GM18511 (cell line): ENCODE measurements at regions not wholly inside any gene's neighbourhood (a gene's known extent, or its start where the extent isn't known, plus 50 kb on each side); places are given as distances from the start of the nearest gene placed in this dataset.
"Not testable (repeated sequence)": the region's sequence is repeated elsewhere in the genome, so short reads cannot be mapped to it uniquely, and the experiment has no call there.

Source experiments
- ATAC-seq: cut with Tn5 transposase; IDR thresholded peaks from one replicate; pipeline ENCODE4 v1.9.1; 2021; ENCODE audit warnings: mild to moderate bottlenecking, moderate library complexity; ENCODE audit not compliant: unreplicated experiment

DNA sequence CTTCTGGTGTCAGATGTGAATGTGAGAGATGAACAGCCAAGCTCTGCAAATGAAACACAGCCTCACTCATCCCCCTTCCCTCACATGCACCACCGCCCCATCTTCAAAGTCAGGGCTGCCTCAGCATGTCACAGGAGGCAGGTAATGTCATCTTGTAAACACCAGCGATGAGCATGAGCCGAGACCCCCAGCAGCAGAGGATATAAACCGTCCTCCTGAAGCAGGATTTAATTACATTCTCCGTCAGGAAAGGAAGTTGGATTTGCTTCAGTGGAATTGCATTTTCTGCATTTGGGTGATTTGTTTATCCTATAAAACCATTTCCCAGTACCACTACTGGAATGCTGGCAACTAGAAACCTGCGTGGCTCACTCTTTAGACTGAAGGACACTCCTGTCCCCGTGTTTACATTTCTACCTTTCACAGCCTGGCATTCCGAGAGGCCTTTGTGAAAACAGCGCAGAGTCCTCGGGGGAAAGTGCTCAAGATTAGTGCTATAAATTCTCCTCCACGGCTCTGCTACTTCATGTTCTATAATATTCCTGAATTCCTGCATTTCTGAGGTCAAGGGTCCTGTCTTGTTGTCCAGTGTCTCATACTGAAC lies 619.2 kb downstream of the IRS1 start:
- ATAC-seq: no peak

DNA sequence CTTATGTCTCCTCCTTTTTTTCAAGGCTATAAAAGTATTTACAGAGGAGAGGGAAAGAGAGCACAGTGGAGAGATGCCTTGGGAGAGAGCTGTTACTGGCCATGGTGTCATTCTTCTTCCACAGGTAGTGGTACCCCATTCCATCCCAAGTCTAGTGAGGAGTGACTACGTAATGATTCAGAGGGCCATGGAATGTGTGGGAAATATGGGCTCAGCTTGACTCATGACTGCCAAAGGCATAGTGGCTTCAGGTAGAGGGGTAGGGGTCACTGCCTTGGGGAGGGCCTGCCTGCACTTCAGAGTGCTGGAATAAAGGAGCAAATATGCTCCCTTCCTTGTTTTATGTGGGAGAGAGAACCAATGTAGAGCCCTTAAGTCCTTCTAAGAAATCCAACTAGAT lies 620.6 kb downstream of the IRS1 start:
- ATAC-seq: no peak

GRCh38 chr2:226176283-226176984 lies 623.2 kb downstream of the IRS1 start:
- ATAC-seq: no peak

GRCh38 chr2:226174390-226174789 lies 625.2 kb downstream of the IRS1 start:
- ATAC-seq: no peak

GRCh38 chr2:226172939-226173338 lies 626.7 kb downstream of the IRS1 start:
- ATAC-seq: no peak

- ATAC-seq: no peak
Observed at GRCh38 chr2:226172309-226172708, 627.3 kb downstream of the IRS1 start.

DNA sequence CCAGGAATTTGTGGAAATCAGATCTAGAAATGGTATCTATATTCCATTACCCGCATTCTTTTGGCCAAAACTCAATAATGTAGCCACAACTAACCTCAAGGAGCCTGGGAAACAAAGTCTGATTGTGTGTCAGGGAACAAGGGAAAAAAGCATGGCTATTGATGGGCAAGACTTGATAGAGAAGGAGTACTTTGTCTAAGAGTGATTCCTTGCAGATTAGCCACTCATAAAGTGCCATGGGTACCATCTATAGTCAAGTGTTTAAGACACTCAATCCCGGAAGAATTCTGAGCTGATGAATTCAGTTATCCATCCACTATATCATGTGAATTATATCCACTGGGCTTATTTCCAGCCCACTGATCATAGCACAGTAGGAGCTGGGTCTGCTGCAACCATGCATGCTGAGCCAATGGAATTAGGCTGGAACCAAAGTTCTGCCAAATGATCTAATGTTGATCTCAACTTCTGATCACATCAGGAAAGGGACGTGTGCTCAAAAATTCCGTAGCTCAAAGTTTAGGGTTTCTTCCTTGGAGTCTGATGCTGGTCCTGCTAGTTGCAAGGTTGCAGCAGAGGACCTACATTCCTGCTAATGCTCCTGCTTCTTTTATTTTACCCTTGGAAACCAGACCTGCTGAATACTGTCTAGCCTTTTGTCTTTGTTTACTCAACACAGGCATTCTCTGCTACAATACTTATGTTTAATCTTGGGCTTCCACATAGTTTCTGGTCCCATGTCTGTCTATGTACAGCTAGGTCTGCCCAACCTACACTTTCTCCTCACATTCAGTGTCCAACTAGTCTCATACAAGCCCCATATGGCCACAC lies 629.7 kb downstream of the IRS1 start:
- no peak for ATAC-seq

DNA sequence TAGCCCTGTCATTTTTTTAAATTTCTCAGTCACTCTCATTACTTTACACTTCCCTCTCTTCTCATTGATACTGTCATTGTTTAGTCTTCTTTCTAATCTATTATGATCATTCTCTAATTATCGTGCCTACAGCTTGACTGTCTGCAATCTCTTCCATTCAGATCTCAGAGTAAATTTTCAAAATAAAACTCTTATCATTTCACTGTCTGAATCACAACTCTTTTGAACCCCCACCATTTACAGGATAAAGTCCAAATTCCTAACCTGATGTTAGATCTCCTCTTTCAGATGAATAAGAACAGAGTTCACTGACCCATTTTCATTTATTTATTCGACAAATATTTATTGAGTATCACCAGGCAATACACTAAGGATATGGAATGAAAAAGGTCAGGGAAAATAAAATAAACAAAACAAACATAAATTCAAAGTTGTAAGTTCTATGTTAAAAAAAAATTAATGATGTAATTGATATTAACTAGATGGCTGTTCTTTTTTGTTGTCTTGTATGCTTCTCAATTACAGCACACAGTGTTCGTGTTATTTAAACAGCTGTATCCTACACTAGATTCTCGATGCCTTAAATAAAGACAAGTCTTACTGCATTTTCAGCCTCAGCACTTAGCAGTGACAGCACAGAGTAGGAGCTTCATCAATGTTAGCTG lies 631.0 kb downstream of the IRS1 start:
- ATAC-seq: no peak

- no peak for ATAC-seq
Observed at GRCh38 chr2:226164512-226164911, 635.1 kb downstream of the IRS1 start.

- ATAC-seq: not testable (repeated sequence)
Observed at GRCh38 chr2:226160617-226161016, 639.0 kb downstream of the IRS1 start.

DNA sequence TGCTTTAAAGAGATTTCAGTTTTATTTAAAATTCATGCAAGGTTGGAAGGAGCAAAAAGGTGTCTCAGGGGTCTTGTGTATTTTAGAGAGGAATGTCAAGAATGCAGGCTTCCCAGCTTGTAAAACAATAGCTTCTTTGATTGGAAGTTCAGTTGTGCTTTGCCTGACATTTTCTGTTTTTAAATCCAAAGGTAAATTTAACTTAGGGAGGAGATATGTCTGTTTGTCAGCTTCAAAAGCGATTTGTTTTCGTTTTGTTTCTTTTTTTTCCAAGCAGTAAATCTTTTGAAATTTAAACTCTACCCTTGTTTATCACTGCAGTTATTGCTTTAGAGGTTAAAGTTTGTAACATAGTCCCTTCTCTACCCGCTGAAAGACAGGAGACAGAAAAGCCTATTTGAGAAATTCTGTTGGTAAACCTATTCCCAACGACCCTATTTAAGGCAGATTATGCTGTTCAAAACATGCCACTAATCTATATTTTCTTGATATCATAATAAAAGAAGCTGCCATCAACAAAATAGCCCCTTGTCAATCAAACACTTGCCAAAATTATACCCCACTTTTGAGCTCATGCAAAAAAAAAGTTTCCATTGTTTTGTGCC lies 639.6 kb downstream of the IRS1 start:
- no peak for ATAC-seq

- ATAC-seq: no peak
Observed at GRCh38 chr2:226158940-226159339, 640.7 kb downstream of the IRS1 start.

GRCh38 chr2:226158229-226158628 lies 641.4 kb downstream of the IRS1 start:
- no peak for ATAC-seq

DNA sequence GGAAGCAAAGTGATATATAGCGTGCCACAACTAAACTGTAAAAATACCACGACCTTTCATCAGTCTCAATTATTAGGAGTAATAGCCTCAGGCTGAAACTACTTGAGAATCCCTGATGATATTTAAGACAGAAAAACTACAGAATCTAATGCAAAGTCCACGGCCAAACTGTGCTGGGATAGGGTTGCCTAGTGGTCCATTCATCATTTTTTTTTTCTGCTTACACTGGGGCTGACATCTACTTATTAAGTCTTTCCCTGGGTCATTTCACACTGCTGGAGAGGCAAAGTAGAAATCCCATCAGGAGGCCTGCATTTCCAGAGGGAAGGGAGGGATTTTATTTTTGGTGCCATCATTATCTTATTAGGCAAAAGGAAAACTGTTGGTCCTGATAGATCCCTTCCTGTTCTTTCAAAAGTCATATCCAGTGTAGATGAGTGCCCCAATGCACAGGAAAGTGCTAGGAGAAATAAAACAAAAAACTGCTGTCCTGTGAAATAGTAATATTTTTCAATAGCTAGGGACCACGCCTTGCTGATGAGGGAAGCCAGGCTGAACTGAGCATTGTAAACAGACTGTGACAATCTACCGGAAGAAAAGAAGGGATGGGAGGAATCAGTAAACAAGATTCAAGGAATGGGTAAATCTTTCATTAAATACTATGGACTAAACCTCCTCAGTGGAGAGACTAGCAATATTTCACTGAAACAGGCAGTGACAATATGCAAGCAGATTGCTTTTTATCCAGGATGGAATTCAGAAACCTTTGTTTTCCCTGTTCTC lies 644.3 kb downstream of the IRS1 start:
- ATAC-seq: no peak

DNA sequence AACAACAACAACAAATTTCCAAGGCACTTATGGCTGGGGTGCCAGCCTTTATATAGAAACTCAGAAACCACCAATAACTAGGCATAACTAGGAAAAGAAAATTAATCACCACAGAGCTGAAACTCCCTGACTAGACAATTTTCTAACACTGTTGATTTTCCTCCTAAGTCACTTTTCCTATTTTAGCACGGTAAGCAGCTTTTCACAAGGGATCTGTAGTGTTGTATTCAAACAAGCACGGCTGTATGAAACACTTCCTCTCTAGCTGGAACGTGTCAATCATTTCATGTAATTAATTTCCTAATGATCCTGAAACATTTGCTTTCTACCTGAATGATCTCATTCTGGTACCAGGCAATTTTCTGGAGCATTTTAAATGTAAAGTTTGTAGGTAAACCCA lies 645.0 kb downstream of the IRS1 start:
- ATAC-seq: no peak

DNA sequence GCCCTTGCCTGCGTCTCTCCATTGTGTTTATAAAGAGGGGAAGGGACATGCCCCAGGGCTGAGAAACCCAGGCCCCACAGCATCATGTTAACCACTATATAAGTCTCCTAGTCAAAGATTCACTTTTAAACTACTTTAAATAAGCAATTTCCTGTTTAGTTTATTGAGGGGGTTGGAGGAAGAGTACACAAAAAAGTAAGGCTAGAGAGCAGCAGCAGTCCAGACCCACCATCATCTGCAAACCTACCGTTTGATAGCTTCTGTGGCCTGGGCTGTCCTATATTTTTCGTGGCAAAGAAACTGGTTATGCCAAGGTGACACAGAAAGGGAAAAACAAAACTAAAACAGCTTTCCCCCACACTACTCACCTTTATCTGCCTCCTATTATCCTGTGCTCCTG lies 646.1 kb downstream of the IRS1 start:
- no peak for ATAC-seq

DNA sequence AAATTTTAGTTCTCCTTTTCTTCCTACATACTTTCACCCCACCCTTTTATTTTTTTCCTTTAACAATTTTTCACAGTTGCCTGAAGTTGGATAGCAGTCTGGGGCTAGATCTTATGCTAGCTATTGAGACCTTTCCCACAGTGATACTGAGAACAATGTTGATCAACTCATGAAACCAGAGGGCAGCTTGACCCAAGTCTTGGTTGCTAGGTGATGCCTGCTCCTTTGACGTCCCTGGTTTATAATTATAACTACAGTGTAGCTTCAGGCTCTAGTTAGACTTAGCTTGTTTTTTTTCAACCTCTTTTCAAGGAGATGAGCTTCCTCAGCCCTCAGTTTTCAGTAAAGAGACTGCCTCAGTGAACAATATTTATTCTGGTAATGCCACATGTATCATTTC lies 648.5 kb downstream of the IRS1 start:
- ATAC-seq: no peak

DNA sequence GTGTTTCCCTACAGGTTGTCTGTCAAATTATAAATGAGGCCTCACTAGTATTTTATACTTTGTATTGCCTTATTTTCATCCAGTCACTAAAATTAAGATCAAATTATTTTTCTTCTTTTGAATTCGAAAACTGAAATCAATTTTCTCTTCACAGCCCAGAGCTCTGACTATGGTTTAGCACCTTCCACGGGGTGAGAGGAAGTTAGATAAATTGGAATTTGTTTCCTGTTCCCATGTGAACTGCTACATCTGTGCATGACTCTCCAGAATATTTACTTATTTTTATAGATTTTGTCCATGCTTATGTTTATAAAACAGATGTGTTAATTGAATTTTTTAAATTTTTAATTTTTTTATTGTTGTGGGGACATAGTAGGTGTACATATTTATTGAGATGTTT lies 656.5 kb downstream of the IRS1 start:
- no peak for ATAC-seq

- ATAC-seq: no peak
Observed at GRCh38 chr2:226142463-226142862, 657.2 kb downstream of the IRS1 start.

DNA sequence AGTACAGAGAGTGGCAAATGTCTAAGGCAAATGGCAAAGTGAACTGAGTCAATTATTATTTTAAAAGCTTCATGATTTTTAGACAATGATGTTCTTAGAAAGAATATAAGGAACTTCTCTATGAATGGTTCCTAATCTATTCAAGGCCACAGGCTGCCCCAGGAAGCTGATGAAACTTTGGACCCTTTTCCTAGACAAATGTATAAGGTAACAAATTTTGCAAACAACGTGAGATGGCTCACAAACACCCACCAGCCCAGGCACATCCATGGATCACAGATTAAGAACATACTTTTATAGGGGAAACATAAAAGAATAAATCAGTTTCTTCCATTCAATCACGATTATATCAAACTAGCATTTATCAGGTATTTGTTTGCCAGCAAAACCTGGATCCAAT lies 659.0 kb downstream of the IRS1 start:
- ATAC-seq: no peak
